ENCODE measurements at regions not wholly inside any gene's neighbourhood (a gene's known extent, or its start where the extent isn't known, plus 50 kb on each side); places are given as distances from the start of the nearest gene placed in this dataset.

DNA sequence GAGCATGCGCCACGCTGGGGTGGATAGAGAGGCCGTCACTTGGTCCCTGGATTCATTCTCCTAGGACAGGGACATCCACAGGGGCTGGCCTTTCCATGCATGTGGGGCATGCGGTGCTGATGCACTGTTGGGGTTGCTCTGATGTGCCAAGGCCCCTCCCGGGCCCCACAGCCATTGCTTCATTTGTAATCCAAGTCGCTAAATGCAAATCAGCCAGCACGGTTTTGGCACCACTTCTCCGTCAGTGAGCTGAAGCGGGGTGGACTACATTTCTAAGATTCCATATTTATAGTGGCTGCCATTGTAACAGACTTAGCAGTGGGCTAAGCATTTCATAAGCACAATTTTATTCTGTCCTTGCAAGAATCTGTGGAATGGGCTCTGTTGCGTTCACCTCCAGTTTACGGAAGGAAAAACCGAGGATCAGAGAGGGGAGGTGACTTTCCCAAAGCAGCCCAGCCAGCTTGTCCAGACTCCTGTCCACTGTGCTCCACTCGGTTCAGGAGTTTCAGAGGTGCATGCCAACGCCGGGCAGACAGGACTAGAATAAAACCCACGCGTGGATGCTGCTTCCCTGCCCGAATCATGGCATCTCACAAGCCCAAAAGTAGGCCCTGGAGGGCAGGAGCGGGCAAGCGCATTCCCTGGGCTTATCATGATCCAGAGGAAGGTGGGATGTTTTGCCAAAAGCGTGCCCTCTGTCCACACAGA lies 102.6 kb upstream of the COL5A1 start:
- TF ChIP-seq TAF1 (IDR thresholded peaks at IDR 0.05; ENCODE audit: borderline replicate concordance, insufficient read depth, low read length) (no peak), POLR2AphosphoS5 (IDR thresholded peaks at IDR 0.05; ENCODE audit: low read depth, low read length) (no peak), SIN3A (IDR thresholded peaks at IDR 0.05; ENCODE audit: borderline replicate concordance, insufficient read depth, low read length) (no peak)

Measured in PFSK-1 (cell line).